ENCODE measurements at regions not wholly inside any gene's neighbourhood (a gene's known extent, or its start where the extent isn't known, plus 50 kb on each side); places are given as distances from the start of the nearest gene placed in this dataset.

DNA sequence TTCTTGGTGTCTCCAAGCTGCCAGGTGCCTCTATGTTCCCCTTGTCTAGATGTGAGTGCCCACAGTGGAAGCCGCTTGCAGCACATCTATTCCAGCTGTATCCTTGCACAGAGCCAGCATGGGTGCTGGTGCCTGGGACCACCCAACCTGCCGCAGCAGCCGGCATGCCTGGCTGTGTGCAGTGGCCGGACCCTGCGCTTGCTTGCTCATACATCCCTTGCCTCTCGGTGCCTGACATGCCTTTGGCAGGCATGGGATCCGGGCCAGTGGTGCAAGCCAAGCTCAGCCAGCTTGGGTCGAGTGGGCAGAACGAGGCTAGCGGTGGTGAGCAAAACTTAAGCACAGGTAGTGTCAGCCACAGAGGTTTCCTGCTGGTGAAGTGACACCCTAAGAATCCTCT, 355.1 kb downstream of the TLL1 start:
- Mint-ChIP-seq H3K36me3 (ENCODE audit: low read depth) (no peaks in the 10 kb centered on the region), H3K27me3 (no peaks in the 10 kb centered on the region), H3K4me1 (no peaks in the 10 kb centered on the region), H3K9me3 (no peaks in the 10 kb centered on the region), H3K27ac (no peak overlapping the region), H3K4me3 (no peak overlapping the region)
- DNase-seq: no peak
- intact Hi-C loops (cut with micrococcal nuclease): no loop called here

DNA sequence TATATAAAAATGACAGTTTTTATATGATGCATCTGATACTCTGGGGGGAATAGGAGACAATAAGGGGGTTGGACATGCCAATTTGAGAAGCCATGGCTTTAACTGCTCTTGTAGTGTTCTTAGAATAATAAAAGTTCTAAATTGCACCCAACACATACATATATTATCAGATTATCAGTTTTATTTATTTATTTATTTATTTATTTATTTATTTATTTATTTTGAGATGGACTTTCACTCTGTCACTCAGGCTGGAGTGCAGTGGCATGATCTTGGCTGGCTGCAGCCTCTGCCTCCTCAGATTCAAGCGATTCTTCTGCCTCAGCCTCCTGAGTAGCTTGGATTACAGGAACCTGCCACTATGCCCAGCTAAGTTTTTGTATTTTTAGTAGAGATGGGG, 356.8 kb downstream of the TLL1 start:
- H3K4me3 Mint-ChIP-seq: no peak overlapping the region
- no peaks in the 10 kb centered on the region for H3K27me3 Mint-ChIP-seq
- no peaks in the 10 kb centered on the region for H3K36me3 Mint-ChIP-seq (ENCODE audit: low read depth)
- no peak for DNase-seq
- H3K4me1 Mint-ChIP-seq: no peaks in the 10 kb centered on the region
- intact Hi-C loops (cut with micrococcal nuclease): no loop called here
- H3K9me3 Mint-ChIP-seq: no peaks in the 10 kb centered on the region
- H3K27ac Mint-ChIP-seq: no peak overlapping the region

DNA sequence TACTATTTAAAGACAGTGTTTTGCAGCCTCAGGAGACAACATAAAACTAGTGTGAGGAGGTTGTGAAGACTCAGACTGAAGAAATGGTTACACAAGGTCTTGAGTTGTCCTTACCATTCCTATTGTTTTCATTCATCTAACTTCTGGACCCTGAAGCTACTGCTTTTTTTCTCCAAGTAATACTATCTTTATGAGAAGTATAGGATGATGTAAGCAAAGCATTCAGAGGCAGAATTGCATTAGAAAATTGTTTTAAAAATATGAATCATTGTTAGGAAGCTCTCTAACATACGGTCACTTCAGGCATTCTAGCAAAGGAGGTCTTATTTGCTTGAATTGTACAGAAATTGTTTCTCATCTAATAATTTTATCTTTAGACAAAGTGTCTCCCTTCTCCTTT, 357.8 kb downstream of the TLL1 start:
- no peak overlapping the region for H3K4me3 Mint-ChIP-seq
- H3K4me1 Mint-ChIP-seq: no peaks in the 10 kb centered on the region
- no peaks in the 10 kb centered on the region for H3K36me3 Mint-ChIP-seq (ENCODE audit: low read depth)
- H3K27me3 Mint-ChIP-seq: no peaks in the 10 kb centered on the region
- intact Hi-C loops (cut with micrococcal nuclease): no loop called here
- no peak overlapping the region for H3K27ac Mint-ChIP-seq
- H3K9me3 Mint-ChIP-seq: no peaks in the 10 kb centered on the region
- no peak for DNase-seq

DNA sequence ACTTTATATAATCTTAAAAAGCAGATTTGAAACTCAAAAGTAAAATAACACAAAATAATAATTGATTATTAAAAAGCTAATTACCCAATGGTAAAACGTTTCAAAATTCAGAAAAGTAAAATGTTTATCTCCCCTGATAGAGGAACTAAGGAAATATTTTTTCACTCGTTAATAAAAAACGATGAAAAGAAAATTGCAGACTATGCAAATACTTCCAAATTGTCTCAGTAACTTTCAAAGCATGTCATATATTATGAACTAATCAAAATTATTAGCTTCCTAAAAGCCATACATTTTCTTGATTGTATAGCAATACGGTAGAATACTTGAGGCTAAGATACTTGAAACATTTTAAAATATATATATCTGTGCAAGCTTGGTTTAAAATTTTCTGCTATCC, 366.3 kb downstream of the TLL1 start:
- no peak overlapping the region for H3K4me3 Mint-ChIP-seq
- H3K9me3 Mint-ChIP-seq: no peaks in the 10 kb centered on the region
- H3K4me1 Mint-ChIP-seq: no peaks in the 10 kb centered on the region
- intact Hi-C loops (cut with micrococcal nuclease): no loop called here
- H3K27ac Mint-ChIP-seq: no peak overlapping the region
- DNase-seq: no peak
- no peaks in the 10 kb centered on the region for H3K36me3 Mint-ChIP-seq (ENCODE audit: low read depth)
- no peaks in the 10 kb centered on the region for H3K27me3 Mint-ChIP-seq

DNA sequence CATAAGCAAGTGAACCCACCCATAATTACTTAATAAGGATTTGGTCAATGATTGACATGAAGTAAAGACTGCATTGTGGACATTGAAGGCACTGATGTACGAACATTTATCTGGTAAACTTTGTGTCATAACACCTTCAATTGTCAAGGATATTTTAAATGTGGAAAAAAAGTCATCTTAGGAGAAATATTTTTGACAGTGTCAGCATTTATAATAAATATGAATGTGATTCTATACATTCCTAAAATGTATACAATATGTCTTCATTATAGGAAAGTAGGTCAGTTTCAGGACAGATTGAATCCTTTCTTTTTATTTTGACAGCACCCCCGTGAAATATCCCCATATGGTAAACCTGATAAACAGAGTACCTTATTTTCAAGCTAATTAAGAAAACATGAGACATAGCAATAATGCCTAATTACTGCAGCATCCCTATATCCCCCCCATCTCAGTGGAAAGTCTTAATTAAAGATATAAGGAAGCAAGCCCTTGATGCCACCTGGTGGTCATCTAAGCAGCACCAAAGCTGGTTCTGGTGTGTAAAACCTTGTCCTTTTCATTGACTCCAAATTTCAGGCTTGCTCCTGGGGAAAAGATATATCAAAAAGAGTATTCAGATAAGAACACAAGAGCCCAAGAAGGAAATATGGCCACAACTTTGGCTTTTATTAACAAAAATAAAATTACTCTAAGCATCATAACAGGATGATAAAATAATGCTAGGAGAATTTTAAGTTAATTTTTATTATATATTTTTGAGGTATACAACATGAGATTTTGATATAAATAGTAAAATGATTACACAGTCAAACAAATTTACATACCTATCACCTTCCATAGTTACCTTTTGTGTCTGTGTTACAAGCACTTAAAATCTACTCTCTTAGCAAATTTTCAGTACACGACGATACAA, 379.7 kb downstream of the TLL1 start:
- H3K4me3 Mint-ChIP-seq: no peak overlapping the region
- no peak overlapping the region for H3K27ac Mint-ChIP-seq
- no peaks in the 10 kb centered on the region for H3K9me3 Mint-ChIP-seq
- H3K27me3 Mint-ChIP-seq: no peaks in the 10 kb centered on the region
- no peak for DNase-seq
- no peaks in the 10 kb centered on the region for H3K4me1 Mint-ChIP-seq
- intact Hi-C loops (cut with micrococcal nuclease): loop anchor here (5.0 kb wide), 1 partner anchor 85 kb away; no protein-coding TSS in a partner anchor
- H3K36me3 Mint-ChIP-seq (ENCODE audit: low read depth): no peaks in the 10 kb centered on the region

DNA sequence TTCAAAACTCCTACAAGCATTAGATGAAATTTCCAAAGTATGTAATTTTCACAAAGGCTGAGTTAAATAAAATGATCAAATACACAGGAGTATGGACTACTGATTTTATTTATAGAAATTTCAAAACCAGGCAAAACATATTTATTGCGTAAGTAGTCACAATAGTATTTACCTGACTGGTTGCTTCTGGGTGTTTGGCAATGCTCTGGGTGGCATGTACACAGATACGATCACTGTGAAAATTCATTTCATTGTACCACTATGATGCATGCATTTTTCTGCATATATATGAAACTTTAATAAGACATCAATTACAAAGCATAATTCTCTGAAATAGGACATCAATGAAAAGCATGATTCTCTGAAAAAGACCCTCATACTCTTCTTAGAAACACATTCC, 384.2 kb downstream of the TLL1 start:
- no peaks in the 10 kb centered on the region for H3K9me3 Mint-ChIP-seq
- DNase-seq: no peak
- H3K4me3 Mint-ChIP-seq: no peak overlapping the region
- H3K36me3 Mint-ChIP-seq (ENCODE audit: low read depth): no peaks in the 10 kb centered on the region
- H3K27me3 Mint-ChIP-seq: no peaks in the 10 kb centered on the region
- no peak overlapping the region for H3K27ac Mint-ChIP-seq
- no peaks in the 10 kb centered on the region for H3K4me1 Mint-ChIP-seq
- intact Hi-C loops (cut with micrococcal nuclease): no loop called here

DNA sequence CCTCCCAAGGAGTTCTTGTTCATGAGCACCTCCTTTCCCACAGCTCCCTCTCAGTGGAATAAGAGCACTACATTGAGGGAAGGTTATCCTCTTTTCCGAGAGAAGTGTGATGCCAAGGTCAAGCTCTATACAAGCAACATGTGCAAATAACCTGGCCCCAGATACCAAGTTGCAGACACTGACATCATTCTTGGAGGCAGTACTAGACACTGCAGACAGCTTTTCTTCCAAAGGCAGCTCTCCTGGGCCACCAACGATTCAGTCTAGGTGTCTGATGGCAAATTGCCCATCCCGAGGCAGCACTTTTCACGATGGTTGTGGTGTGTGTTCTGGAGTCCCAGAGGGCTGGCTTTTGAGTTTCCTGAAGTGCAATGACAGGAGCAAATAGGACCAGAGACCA, 384.9 kb downstream of the TLL1 start:
- Mint-ChIP-seq H3K4me3 (no peak overlapping the region), H3K36me3 (ENCODE audit: low read depth) (no peaks in the 10 kb centered on the region), H3K4me1 (no peaks in the 10 kb centered on the region), H3K9me3 (no peaks in the 10 kb centered on the region), H3K27me3 (no peaks in the 10 kb centered on the region), H3K27ac (no peak overlapping the region)
- intact Hi-C loops (cut with micrococcal nuclease): no loop called here
- no peak for DNase-seq

DNA sequence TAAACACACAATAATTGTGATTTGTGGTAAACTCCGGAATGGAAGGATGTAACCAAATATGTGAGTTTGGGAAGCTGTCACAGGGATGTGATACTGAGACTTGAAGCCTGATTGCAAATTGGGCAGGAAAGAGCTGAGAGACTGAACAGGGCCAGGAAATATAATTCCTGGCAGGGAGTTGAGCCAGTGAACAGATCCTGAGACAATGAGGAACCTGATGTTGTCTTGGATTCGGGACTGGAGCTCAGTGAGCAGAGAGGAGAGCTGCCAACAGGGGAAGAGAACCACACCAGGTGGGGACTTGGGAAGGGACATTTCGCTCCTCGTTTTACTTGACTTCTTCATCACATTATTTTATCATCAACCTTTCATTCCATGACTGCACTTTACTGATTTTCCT, 386.0 kb downstream of the TLL1 start:
- no peak for DNase-seq
- no peaks in the 10 kb centered on the region for H3K9me3 Mint-ChIP-seq
- no peak overlapping the region for H3K27ac Mint-ChIP-seq
- no peak overlapping the region for H3K4me3 Mint-ChIP-seq
- H3K4me1 Mint-ChIP-seq: no peaks in the 10 kb centered on the region
- H3K27me3 Mint-ChIP-seq: no peaks in the 10 kb centered on the region
- intact Hi-C loops (cut with micrococcal nuclease): no loop called here
- no peaks in the 10 kb centered on the region for H3K36me3 Mint-ChIP-seq (ENCODE audit: low read depth)

DNA sequence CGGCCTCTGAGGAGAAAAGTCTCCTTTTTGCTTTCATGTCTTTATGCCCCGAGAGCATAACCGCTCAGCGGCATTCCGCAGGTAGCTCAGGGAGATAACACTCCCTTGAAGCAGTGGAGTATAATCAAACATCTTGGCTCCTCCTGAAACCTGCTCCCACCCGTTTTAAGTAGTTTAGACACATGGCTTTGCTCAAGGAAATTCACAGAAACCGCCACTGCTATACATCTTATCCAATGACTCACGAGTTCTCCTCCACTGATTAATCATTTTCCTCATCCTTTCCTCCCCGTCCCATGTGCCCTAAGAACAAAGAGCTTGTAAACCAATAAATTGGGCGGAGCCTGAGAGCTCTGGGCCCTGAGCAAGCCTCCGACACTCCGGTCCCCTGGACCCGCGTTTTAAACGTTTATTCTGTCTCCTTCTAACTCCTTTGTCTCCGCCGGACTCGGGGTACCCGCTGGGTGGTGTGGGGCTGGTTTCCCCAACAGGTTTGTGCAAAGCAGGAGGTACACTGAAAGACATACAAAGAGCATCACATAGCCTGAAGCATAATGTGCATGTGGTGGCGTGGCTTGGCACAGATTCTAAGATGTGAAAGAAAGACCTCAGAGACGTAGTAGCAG, 401.2 kb downstream of the TLL1 start:
- no peaks in the 10 kb centered on the region for H3K36me3 Mint-ChIP-seq (ENCODE audit: low read depth)
- H3K4me3 Mint-ChIP-seq: no peak overlapping the region
- H3K4me1 Mint-ChIP-seq: no peaks in the 10 kb centered on the region
- intact Hi-C loops (cut with micrococcal nuclease): no loop called here
- H3K27me3 Mint-ChIP-seq: no peaks in the 10 kb centered on the region
- no peak for DNase-seq
- H3K9me3 Mint-ChIP-seq: no peaks in the 10 kb centered on the region
- no peak overlapping the region for H3K27ac Mint-ChIP-seq

DNA sequence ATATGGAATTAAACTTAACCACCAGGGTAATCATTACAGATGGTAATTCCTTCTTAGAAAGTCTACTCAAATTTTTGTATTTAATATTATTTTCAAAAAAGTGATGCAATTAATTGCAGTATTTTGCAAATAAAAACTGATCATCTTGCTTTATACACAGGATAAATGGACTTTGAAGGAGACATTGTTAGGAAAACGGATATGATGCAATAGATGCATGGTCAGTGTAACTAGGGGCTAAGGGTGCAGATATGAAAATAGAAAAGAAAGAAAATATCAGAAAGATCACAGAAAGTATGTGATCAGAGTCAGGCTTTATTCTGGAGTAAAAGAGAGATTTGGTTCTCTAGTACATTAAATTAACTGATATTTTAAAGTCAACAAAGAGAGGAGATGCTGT, 401.7 kb downstream of the TLL1 start:
- no peaks in the 10 kb centered on the region for H3K4me1 Mint-ChIP-seq
- intact Hi-C loops (cut with micrococcal nuclease): no loop called here
- H3K36me3 Mint-ChIP-seq (ENCODE audit: low read depth): no peaks in the 10 kb centered on the region
- H3K4me3 Mint-ChIP-seq: no peak overlapping the region
- H3K27ac Mint-ChIP-seq: no peak overlapping the region
- H3K27me3 Mint-ChIP-seq: no peaks in the 10 kb centered on the region
- no peak for DNase-seq
- no peaks in the 10 kb centered on the region for H3K9me3 Mint-ChIP-seq

DNA sequence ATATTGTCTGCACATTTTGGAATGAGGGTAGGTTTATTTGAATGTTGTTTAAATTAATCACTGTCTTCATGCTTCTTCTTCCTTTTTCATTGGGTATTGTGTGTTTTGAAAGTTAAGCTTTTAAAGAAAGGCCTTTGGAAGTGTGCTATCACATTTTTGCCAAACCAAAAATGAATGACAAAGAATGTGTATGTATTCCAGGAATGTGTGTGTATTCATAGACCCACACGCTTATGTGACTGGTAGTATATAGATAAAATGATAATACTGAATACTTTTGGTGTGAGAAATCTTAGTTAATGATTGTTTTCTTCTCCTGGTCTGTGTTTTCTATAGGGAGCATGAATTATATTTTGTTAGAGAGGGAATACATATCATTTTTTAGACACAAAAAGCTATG, 404.4 kb downstream of the TLL1 start:
- Mint-ChIP-seq H3K4me3 (no peak overlapping the region), H3K9me3 (no peaks in the 10 kb centered on the region)

DNA sequence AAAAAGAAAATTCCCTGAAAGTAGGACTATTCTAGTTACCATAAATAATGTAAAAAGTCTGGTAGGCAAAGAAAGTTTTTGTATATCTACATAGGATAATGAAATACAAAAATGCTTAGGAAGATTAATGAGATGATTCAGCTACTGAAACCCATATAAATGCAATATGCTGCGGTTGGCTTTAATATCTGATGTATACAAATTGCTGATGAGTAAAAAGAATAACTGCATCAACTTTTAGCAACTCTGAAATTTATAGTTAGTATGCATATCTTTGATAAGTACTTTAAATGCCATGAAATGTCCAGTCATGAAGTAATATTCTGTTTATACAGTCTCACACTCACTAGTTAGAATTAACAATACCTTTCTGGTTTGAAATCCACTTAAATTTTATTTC, 404.8 kb downstream of the TLL1 start:
- Mint-ChIP-seq H3K4me1 (no peaks in the 10 kb centered on the region), H3K27ac (no peak overlapping the region), H3K36me3 (ENCODE audit: low read depth) (no peaks in the 10 kb centered on the region), H3K27me3 (no peaks in the 10 kb centered on the region), H3K9me3 (no peaks in the 10 kb centered on the region), H3K4me3 (no peak overlapping the region)
- intact Hi-C loops (cut with micrococcal nuclease): no loop called here
- DNase-seq: no peak

More for the DNA sequence above, 404.4 kb downstream of the TLL1 start:
- Mint-ChIP-seq H3K27me3 (no peaks in the 10 kb centered on the region), H3K27ac (no peak overlapping the region), H3K4me1 (no peaks in the 10 kb centered on the region), H3K36me3 (ENCODE audit: low read depth) (no peaks in the 10 kb centered on the region)
- no peak for DNase-seq
- intact Hi-C loops (cut with micrococcal nuclease): no loop called here

DNA sequence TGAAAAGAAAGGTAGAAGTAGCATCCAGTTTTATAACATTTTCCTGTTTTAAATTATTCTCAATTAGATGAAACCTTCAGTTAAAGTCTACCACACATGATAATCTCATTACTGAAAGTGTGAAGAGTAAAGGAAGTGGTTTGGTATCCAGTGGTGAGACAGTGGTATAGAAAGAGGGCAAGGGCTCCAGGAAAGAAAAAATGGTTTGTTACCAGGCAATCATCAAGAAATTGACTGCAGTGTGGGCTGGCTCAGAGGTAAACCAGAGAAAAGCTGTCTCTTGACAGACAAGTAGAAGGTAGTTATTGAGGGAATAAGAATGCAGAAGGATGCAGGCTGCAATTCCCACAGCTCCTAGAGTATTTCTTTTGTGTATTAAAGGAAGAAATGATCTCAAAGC, 406.2 kb downstream of the TLL1 start:
- no peaks in the 10 kb centered on the region for H3K9me3 Mint-ChIP-seq
- no peak for DNase-seq
- H3K4me3 Mint-ChIP-seq: no peak overlapping the region
- intact Hi-C loops (cut with micrococcal nuclease): no loop called here
- H3K27ac Mint-ChIP-seq: no peak overlapping the region
- no peaks in the 10 kb centered on the region for H3K27me3 Mint-ChIP-seq
- no peaks in the 10 kb centered on the region for H3K4me1 Mint-ChIP-seq
- H3K36me3 Mint-ChIP-seq (ENCODE audit: low read depth): no peaks in the 10 kb centered on the region

DNA sequence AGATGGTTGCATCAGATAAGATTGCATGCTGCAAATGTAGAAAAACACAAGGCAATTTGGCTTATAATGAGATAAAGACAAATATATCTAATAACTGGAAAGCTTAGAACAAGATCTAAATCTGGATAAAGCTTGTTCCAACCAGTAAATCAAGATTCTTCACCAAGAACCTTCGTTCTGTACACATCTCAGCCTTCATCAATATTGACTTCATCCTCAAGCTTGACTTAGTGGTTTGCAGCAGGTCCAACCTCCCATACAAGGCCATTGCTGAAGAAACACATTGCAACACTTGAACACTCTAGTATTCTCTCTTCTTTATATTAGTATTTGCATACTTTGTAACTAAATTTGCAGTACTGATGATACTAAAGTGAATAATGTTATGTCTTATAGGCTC, 407.6 kb downstream of the TLL1 start:
- Mint-ChIP-seq H3K4me1 (no peaks in the 10 kb centered on the region), H3K27me3 (no peaks in the 10 kb centered on the region)
- intact Hi-C loops (cut with micrococcal nuclease): no loop called here

More for the DNA sequence above, 407.6 kb downstream of the TLL1 start:
- Mint-ChIP-seq H3K36me3 (ENCODE audit: low read depth) (no peaks in the 10 kb centered on the region), H3K4me3 (no peak overlapping the region), H3K27ac (no peak overlapping the region), H3K9me3 (no peaks in the 10 kb centered on the region)
- DNase-seq: no peak
